NCI-H1694 treated with DMSO at 0.1 percent for 48 hours (cell line): ENCODE measurements at regions not wholly inside any gene's neighbourhood (a gene's known extent, or its start where the extent isn't known, plus 50 kb on each side); places are given as distances from the start of the nearest gene placed in this dataset.
"Not testable (repeated sequence)": the region's sequence is repeated elsewhere in the genome, so short reads cannot be mapped to it uniquely, and the experiment has no call there.

Source experiments
- DNase-seq: peaks from one replicate; lab custom pipeline; 2025; lab: John Stamatoyannopoulos, UW

- DNase-seq = no peak
These were observed 544.0 kb upstream of the ADGRL3 start for GRCh38 chr4:60656171-60656570.

- no peak for DNase-seq
These were observed 543.1 kb upstream of the ADGRL3 start for GRCh38 chr4:60657041-60657440.

- no peak for DNase-seq
These were observed 542.3 kb upstream of the ADGRL3 start for GRCh38 chr4:60657807-60658206.

- DNase-seq = no peak
These were observed 536.4 kb upstream of the ADGRL3 start for GRCh38 chr4:60663769-60664168.

GRCh38 chr4:60682901-60683300 lies 517.2 kb upstream of the ADGRL3 start:
- DNase-seq = no peak

GRCh38 chr4:60683357-60683756 lies 516.8 kb upstream of the ADGRL3 start:
- DNase-seq = no peak

GRCh38 chr4:60683973-60684372 lies 516.2 kb upstream of the ADGRL3 start:
- no peak for DNase-seq

GRCh38 chr4:60696062-60696461 lies 504.1 kb upstream of the ADGRL3 start:
- DNase-seq = not testable (repeated sequence)

- DNase-seq = no peak
These were observed 491.1 kb upstream of the ADGRL3 start for GRCh38 chr4:60709061-60709460.

GRCh38 chr4:60718874-60719273 lies 481.3 kb upstream of the ADGRL3 start:
- no peak for DNase-seq

GRCh38 chr4:60721685-60722084 lies 478.4 kb upstream of the ADGRL3 start:
- DNase-seq = no peak

- no peak for DNase-seq
These were observed 476.3 kb upstream of the ADGRL3 start for GRCh38 chr4:60723796-60724195.

GRCh38 chr4:60724623-60725022 lies 475.5 kb upstream of the ADGRL3 start:
- DNase-seq = no peak

GRCh38 chr4:60726779-60727178 lies 473.3 kb upstream of the ADGRL3 start:
- DNase-seq = no peak

GRCh38 chr4:60729194-60729593 lies 470.9 kb upstream of the ADGRL3 start:
- DNase-seq = no peak

- not testable (repeated sequence) for DNase-seq
These were observed 470.4 kb upstream of the ADGRL3 start for GRCh38 chr4:60729764-60730163.

- no peak for DNase-seq
These were observed 462.3 kb upstream of the ADGRL3 start for GRCh38 chr4:60737858-60738257.

GRCh38 chr4:60743654-60744053 lies 456.5 kb upstream of the ADGRL3 start:
- no peak for DNase-seq

GRCh38 chr4:60744767-60745166 lies 455.4 kb upstream of the ADGRL3 start:
- DNase-seq = no peak

- DNase-seq = no peak
These were observed 454.1 kb upstream of the ADGRL3 start for GRCh38 chr4:60745800-60746571.

GRCh38 chr4:60750962-60751361 lies 449.2 kb upstream of the ADGRL3 start:
- no peak for DNase-seq

- DNase-seq = no peak
These were observed 442.0 kb upstream of the ADGRL3 start for GRCh38 chr4:60757986-60758680.

- DNase-seq = no peak
These were observed 440.4 kb upstream of the ADGRL3 start for GRCh38 chr4:60759518-60760245.
